ENCODE measurements at regions not wholly inside any gene's neighbourhood (a gene's known extent, or its start where the extent isn't known, plus 50 kb on each side); places are given as distances from the start of the nearest gene placed in this dataset.
A peak's percentile ranks its signal among the peaks of the same experiment; 100 is the strongest.

GRCh38 chr1:208503787-208504186, 259.6 kb upstream of the PLXNA2 start:
- TF ChIP-seq, protein P1, sequence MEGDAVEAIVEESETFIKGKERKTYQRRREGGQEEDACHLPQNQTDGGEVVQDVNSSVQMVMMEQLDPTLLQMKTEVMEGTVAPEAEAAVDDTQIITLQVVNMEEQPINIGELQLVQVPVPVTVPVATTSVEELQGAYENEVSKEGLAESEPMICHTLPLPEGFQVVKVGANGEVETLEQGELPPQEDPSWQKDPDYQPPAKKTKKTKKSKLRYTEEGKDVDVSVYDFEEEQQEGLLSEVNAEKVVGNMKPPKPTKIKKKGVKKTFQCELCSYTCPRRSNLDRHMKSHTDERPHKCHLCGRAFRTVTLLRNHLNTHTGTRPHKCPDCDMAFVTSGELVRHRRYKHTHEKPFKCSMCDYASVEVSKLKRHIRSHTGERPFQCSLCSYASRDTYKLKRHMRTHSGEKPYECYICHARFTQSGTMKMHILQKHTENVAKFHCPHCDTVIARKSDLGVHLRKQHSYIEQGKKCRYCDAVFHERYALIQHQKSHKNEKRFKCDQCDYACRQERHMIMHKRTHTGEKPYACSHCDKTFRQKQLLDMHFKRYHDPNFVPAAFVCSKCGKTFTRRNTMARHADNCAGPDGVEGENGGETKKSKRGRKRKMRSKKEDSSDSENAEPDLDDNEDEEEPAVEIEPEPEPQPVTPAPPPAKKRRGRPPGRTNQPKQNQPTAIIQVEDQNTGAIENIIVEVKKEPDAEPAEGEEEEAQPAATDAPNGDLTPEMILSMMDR (IDR thresholded peaks at IDR 0.05), result no peak
- DNase-seq, result no peak
- intact Hi-C loops (cut with DNase I), result no loop called here

GRCh38 chr1:208506812-208507211, 262.6 kb upstream of the PLXNA2 start:
- Histone ChIP-seq H3K9me3 (no peaks in the 10 kb centered on the region), H3K4me3 (no peak overlapping the region), H3K36me3 (no peaks in the 10 kb centered on the region), H3K4me1 (no peaks in the 10 kb centered on the region), H3K27me3 (no peaks in the 10 kb centered on the region), H3K27ac (no peak overlapping the region)
- intact Hi-C loops (cut with DNase I), result no loop called here
- TF ChIP-seq, protein P1 (IDR thresholded peaks at IDR 0.05), result no peak
- no peak for ATAC-seq
- DNase-seq, result no peak

More at GRCh38 chr1:208503787-208504186, 259.6 kb upstream of the PLXNA2 start:
- H3K36me3 ChIP-seq, result no peaks in the 10 kb centered on the region
- no peak for ATAC-seq
- H3K27ac ChIP-seq, result no peak overlapping the region
- H3K9me3 ChIP-seq, result no peaks in the 10 kb centered on the region
- no peaks in the 10 kb centered on the region for H3K4me1 ChIP-seq
- H3K4me3 ChIP-seq, result no peak overlapping the region
- H3K27me3 ChIP-seq, result no peaks in the 10 kb centered on the region

GRCh38 chr1:208509072-208509471, 264.9 kb upstream of the PLXNA2 start:
- intact Hi-C loops (cut with DNase I), result no loop called here
- Histone ChIP-seq H3K36me3 (no peaks in the 10 kb centered on the region), H3K27me3 (no peaks in the 10 kb centered on the region), H3K9me3 (no peaks in the 10 kb centered on the region), H3K4me3 (no peak overlapping the region), H3K4me1 (no peaks in the 10 kb centered on the region), H3K27ac (no peak overlapping the region)
- no peak for DNase-seq
- TF ChIP-seq, protein P1 (IDR thresholded peaks at IDR 0.05), result no peak
- no peak for ATAC-seq

DNA sequence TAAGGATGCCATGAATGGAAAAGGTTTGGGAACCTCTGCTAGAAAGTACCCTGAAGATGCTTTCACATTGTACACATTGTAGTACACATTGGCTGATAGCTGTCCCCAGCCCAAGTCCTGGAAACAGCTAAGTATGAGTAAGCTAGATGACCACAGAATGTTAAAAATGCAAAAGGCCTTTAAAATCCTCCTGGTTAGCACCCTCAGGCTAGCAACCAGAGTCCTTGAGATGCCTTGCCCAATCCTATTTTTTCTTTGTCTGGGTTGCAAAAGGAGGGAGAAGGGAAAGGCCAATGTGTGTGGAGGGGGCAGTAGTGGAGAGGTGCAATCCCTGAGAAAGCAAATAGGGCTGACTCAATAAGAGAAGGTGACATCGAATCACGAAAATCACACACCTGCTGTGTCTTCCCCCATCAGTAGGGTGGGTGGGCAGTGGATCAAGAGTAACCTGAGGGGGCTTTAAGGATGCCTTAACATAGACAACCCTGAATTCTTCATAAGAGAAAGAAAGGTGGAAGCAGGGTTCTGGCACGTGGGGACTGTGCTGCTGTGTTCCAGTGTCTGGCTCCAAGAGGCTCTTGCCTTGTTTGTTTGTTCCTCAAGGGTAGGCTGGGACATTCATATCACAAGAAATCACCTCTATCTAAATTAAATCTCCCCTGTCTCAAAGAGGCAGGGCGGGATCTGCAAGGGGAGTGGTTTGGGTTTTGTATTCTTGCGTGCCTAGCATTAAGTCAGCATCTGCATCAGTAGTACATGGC, 266.2 kb upstream of the PLXNA2 start:
- H3K4me1 ChIP-seq, result no peaks in the 10 kb centered on the region
- DNase-seq (no peak), ATAC-seq (peak; percentile 89)
- no peaks in the 10 kb centered on the region for H3K36me3 ChIP-seq
- no peaks in the 10 kb centered on the region for H3K9me3 ChIP-seq
- H3K27me3 ChIP-seq, result no peaks in the 10 kb centered on the region
- no peak overlapping the region for H3K27ac ChIP-seq
- intact Hi-C loops (cut with DNase I), result no loop called here
- H3K4me3 ChIP-seq, result no peak overlapping the region
- TF ChIP-seq, protein P1 (IDR thresholded peaks at IDR 0.05), result no peak

DNA sequence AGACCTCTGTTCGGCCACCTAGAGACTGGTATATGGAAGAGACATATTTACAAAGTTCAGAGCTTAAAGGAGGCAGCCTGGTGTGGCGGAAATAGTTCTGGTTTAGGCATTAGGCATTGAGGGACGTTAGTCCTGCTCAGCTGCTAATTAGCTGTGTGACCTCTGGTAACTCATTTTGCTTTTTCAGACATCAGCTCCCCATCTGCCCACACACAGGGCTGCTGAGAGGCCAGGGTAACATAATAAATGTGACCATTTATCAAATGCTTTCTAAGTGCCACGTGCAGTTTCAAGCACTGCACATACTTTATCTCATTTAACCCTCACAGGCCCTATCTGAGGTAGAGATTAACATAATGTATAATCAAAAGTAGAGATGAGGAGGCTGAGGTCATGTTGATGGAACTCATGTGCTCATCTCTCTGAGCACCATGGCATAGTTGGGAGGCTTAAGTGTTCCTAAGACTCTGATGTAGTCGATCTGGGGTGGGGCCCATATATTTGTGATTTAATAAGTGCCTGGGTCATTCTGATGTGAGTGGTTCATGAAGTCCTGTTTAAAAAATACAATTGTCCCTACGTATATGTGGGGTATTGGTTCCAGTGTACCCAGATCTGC, 267.2 kb upstream of the PLXNA2 start:
- H3K4me3 ChIP-seq, result no peak overlapping the region
- H3K27me3 ChIP-seq, result no peaks in the 10 kb centered on the region
- TF ChIP-seq, protein P1 (IDR thresholded peaks at IDR 0.05), result no peak
- peaks cover 0 to under 1% of the 10 kb centered on the region in 2 donors for H3K9me3 ChIP-seq
- no peaks in the 10 kb centered on the region for H3K4me1 ChIP-seq
- H3K36me3 ChIP-seq, result no peaks in the 10 kb centered on the region
- no peak overlapping the region for H3K27ac ChIP-seq
- DNase-seq, result no peak
- intact Hi-C loops (cut with DNase I), result no loop called here
- ATAC-seq, result no peak

Data from left lung (tissue), 4 donors.